Mesodermal cell (in vitro differentiated cells): ENCODE measurements at regions not wholly inside any gene's neighbourhood (a gene's known extent, or its start where the extent isn't known, plus 50 kb on each side); places are given as distances from the start of the nearest gene placed in this dataset.

Experiments used
- H3K27ac ChIP-seq: 2 replicates; pipeline ENCODE4 v1.7.0; 2013; ENCODE audit warnings: mild to moderate bottlenecking, low read depth, low read length, moderate library complexity; ENCODE audit not compliant: severe bottlenecking
- H3K36me3 ChIP-seq: 2 replicates; pipeline ENCODE4 v1.7.1; 2013; ENCODE audit warnings: mild to moderate bottlenecking, low read length, moderate library complexity; ENCODE audit not compliant: control insufficient read depth, insufficient read depth
- H3K4me1 ChIP-seq: one replicate; pipeline ENCODE4 v1.7.1; 2013; ENCODE audit warnings: mild to moderate bottlenecking, low read length; ENCODE audit not compliant: insufficient read depth, control insufficient read depth, poor library complexity, severe bottlenecking
- H3K4me3 ChIP-seq: 2 replicates; pipeline ENCODE4 v1.7.0; 2013; ENCODE audit warnings: low read length, control low read depth, mild to moderate bottlenecking; ENCODE audit not compliant: insufficient read depth, poor library complexity, severe bottlenecking; ENCODE audit errors: extremely low read depth
- H3K9me3 ChIP-seq: 2 replicates; pipeline ENCODE4 v1.7.1; 2013; ENCODE audit warnings: mild to moderate bottlenecking, low read length, moderate library complexity; ENCODE audit not compliant: control insufficient read depth
- WGBS, 2 experiments: methylation state at CpG; one replicate each; pipeline ENCODE4 v1.1.5; 2013; ENCODE audit warnings: missing lambda C conversion rate in 2 of 2; ENCODE audit not compliant: insufficient coverage in 2 of 2; 5-methylcytosine and 5-hydroxymethylcytosine counted together

DNA sequence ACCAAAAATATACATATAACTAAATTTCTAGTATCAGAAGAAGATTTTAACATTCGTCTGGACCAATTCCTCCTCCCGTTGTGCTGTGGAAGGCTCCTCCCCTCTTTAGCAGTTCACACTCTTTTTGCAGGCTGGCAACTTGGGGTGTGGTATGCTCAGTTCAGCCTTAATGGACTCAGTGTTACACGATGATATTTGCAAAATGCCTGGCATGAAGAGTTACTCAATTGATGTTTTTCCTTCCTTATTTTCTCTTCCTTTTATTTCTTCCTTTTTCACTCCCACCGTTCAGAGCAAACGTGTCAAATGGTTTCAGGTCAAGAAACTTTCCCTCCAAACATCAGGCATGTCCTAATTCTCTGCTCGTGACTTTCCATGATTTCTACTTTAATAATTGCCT, 248.3 kb downstream of the PHF14 start:
- no peaks in the 10 kb centered on the region for H3K36me3 ChIP-seq
- 87 to 90% methylated on average over 3 to 5 of the region's 6 CpGs for WGBS, 2 experiments

DNA sequence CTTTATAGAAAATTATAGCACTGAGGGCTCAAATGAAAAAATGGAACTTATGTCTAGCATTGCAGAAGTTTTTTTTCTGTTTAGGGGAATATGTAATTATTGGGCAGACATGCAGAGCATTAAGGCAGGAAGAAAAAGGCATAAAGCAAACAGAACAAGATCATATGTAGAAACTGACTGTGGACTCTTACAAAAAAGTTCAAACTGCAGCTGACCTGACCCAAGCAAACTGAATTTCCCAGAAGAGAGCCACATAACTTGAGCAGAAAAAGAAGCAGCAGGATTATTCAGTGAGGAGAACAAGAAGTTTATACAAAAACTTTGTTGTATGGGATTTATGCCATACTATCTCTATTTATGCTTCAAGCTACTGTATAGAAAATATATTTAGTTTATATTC, 250.9 kb downstream of the PHF14 start:
- no peaks in the 10 kb centered on the region for H3K36me3 ChIP-seq
- H3K4me1 ChIP-seq = no peaks in the 10 kb centered on the region
- H3K27ac ChIP-seq = no peak overlapping the region
- H3K9me3 ChIP-seq = no peaks in the 10 kb centered on the region
- no peak overlapping the region for H3K4me3 ChIP-seq

More for the DNA sequence above, 248.3 kb downstream of the PHF14 start:
- H3K9me3 ChIP-seq = no peaks in the 10 kb centered on the region
- no peaks in the 10 kb centered on the region for H3K4me1 ChIP-seq
- no peak overlapping the region for H3K27ac ChIP-seq
- H3K4me3 ChIP-seq = no peak overlapping the region

DNA sequence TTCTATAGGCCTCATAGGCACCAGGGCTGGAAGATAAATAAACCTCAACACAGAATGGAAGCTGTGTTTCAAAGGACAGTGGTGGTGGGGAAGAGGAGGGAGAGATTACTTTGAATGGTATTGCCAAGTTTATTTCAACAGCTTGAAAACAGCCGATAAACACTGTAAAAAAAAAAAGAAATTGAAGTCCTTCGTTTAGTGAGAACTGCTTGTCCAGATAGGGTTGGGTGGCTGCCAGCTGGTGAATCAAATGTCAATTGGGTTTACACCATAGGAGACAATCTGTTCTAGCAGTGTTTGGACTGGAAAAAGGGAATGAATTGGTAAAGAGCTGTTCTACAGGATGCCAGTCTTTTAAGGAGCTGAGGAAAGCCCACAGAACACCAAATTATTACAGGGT, 254.8 kb downstream of the PHF14 start:
- Histone ChIP-seq H3K4me1 (no peaks in the 10 kb centered on the region), H3K36me3 (no peaks in the 10 kb centered on the region), H3K9me3 (no peaks in the 10 kb centered on the region), H3K4me3 (no peak overlapping the region), H3K27ac (no peak overlapping the region)
- 83 to 96% methylated on average over 2 of the region's 2 CpGs for WGBS, 2 experiments

DNA sequence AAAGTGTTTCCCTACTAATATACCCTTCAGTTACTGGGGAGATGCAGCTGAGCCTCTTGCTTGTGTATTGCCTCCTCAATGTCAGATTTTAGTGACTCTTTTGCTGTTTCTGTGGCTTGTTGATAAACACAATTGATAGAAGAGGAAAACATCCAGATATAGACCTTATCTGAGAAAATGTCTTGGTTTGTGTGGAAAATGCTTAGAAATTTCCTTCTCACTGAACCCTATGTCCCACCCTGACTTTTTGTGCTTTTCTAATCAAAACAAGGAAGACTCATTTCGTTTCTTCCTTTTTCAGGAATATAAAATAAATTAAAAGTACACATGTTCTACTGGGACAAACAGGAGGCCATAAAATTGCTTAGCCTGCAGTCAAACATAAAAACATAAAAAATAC, 257.5 kb downstream of the PHF14 start:
- Histone ChIP-seq H3K4me1 (no peaks in the 10 kb centered on the region), H3K4me3 (no peak overlapping the region), H3K9me3 (no peaks in the 10 kb centered on the region), H3K27ac (no peak overlapping the region), H3K36me3 (no peaks in the 10 kb centered on the region)
- WGBS, 2 experiments = no CpG with 5 or more reads among the region's 1 CpG

DNA sequence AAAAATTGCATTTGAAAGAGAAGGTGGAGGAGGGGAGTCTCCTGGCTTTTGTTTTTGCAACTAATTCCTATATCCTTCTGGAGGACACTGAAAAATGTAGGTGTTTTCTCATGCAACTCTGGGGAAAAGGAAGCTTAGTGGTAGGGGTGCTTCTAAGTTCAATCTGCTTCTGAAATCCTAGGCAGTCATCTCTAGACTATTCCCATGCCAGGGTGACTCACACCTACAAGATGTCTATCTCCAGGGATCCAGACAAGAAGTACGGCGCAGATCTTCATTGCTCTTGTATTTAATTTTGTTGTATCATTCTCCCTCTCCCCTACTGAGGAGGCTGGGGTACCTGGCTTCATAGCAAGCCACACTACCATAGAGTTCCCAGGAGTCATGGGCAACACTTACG, 258.8 kb downstream of the PHF14 start:
- no peaks in the 10 kb centered on the region for H3K4me1 ChIP-seq
- H3K36me3 ChIP-seq = no peaks in the 10 kb centered on the region
- WGBS, 2 experiments = 100% methylated on average over 1 of the region's 3 CpGs; no CpG with 5 or more reads in 1 of the 2 experiments
- no peak overlapping the region for H3K4me3 ChIP-seq
- no peak overlapping the region for H3K27ac ChIP-seq
- H3K9me3 ChIP-seq = no peaks in the 10 kb centered on the region

DNA sequence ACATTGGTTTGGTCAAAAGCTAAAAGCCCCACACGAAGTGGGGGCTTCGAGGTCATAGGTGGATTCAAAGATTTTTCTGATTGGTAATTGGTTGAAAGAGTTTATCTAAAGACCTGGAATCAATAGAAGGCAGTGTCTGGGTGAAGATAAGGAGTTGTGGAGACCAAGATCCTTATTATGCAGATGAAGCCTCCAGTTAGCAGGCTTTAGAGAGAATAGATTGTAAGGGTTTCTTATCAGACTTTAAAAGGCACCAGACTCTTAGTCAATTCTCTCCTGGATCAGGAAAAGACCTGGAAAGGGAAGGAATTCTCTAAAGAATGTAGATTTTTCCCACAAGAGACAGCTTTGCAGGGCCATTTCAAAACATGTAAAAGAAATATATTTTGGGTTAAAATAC, 260.2 kb downstream of the PHF14 start:
- Histone ChIP-seq H3K27ac (peak overlapping the region; percentile 46), H3K4me1 (no peaks in the 10 kb centered on the region), H3K9me3 (no peaks in the 10 kb centered on the region), H3K36me3 (no peaks in the 10 kb centered on the region), H3K4me3 (no peak overlapping the region)
- 86 to 90% methylated on average over 2 of the region's 2 CpGs for WGBS, 2 experiments

DNA sequence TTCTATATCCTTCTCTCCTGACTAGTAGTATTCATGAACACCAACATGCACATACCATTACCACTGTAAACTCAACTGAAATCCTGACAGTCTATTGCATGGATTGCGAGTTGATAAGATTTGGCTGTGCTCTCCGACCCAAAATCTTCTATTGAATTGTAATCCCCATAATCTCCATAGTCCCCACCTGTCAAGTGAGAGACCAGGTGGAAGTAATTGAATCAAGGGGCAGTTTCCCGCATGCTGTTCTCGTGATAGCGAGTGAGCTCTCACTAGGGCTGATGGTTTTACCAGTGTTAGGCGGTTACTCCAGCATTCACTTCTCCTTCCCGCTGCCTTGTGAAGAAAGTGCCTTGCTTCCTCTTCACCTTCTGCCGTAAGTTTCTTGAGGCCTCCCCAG, 261.8 kb downstream of the PHF14 start:
- no peaks in the 10 kb centered on the region for H3K36me3 ChIP-seq
- H3K4me1 ChIP-seq = no peaks in the 10 kb centered on the region
- no peak overlapping the region for H3K27ac ChIP-seq
- H3K4me3 ChIP-seq = no peak overlapping the region
- WGBS, 2 experiments = 93 to 98% methylated on average over 6 to 8 of the region's 8 CpGs
- H3K9me3 ChIP-seq = no peaks in the 10 kb centered on the region

DNA sequence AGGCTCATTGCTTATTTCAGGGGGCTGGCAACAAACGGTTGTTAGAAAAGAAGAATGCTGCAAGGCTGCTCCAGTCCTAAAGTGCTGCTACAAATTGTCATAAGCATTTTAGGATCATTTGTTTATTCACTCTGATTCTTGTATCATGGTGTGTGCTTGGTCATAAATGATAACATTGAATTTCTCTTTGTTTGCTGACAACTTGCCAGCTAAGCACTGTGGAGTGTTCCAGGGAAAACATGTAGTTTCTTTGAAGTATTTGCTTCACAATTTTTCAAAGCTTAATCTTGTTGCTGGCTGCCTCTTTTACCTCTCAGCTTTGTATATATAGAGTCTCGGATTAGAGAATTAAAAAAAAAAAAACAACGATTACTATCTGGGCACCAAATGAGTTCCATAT, 263.0 kb downstream of the PHF14 start:
- H3K36me3 ChIP-seq = no peaks in the 10 kb centered on the region
- no peak overlapping the region for H3K4me3 ChIP-seq
- WGBS, 2 experiments = 60 to 100% methylated on average over 1 of the region's 3 CpGs
- H3K9me3 ChIP-seq = no peaks in the 10 kb centered on the region
- no peak overlapping the region for H3K27ac ChIP-seq
- H3K4me1 ChIP-seq = no peaks in the 10 kb centered on the region

DNA sequence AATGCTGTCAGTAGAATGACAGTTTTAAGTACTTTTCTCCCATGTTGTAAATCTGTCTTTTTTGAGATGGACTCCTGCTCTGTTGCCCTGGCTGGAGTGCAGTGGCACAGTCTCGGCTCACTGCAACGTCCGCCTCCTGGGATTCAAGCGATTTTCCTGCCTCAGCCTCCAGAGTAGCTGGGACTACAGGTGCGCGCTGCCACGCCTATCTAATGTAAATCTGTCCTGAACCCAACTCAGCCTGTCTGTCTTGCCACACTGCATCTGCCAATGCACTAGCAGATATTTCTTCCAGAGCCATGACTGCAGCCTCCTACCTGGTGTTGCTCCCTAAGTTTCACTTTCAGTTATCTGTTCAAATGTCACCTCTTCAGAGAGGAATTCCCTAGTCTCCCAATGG, 264.1 kb downstream of the PHF14 start:
- WGBS, 2 experiments = 78 to 84% methylated on average over 7 of the region's 7 CpGs
- no peak overlapping the region for H3K27ac ChIP-seq
- no peaks in the 10 kb centered on the region for H3K36me3 ChIP-seq
- H3K4me1 ChIP-seq = no peaks in the 10 kb centered on the region
- H3K4me3 ChIP-seq = no peak overlapping the region
- no peaks in the 10 kb centered on the region for H3K9me3 ChIP-seq

DNA sequence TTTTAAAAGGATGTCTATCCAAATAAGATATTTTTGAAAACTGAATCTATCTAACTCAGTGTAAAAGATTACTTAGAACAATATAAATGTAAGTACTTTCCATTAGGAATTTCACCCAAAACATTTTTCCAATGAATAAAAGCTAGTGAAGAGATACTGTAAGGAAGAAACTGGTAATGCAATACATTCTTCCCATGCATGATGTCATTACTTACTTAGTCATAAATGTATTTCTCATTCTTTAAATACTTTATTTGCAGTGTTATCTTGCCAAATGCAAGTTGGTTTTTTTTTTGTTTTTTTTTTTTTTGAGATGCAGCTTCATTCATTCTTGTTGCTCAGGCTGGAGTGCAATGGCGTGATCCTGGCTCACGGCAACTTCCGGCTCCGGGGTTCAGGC, 265.6 kb downstream of the PHF14 start:
- Histone ChIP-seq H3K4me3 (no peak overlapping the region), H3K27ac (no peak overlapping the region), H3K4me1 (no peaks in the 10 kb centered on the region), H3K9me3 (no peaks in the 10 kb centered on the region), H3K36me3 (no peaks in the 10 kb centered on the region)
- WGBS, 2 experiments = 88 to 95% methylated on average over 4 of the region's 4 CpGs

DNA sequence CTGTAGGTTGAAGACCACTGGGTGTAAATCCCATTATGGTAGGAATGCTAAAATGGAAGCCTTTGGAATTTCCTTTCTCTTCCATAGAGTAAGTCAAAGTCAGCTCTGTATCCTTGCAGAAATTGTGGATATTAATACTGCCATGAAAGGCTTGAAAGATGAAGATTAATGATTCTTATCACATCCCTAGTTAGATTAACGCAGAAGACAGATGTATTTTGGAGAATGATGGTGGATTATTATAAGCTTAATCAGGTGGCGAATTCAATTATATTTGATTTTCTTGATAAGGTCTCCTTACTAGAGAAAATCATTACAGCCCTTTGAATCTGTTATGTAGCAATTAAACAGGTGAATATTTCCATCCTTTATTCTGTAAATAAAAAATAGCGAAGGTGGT, 270.1 kb downstream of the PHF14 start:
- Histone ChIP-seq H3K36me3 (no peaks in the 10 kb centered on the region), H3K4me1 (no peaks in the 10 kb centered on the region), H3K27ac (no peak overlapping the region), H3K9me3 (no peaks in the 10 kb centered on the region), H3K4me3 (no peak overlapping the region)
- WGBS, 2 experiments = no CpG with 5 or more reads among the region's 3 CpGs

DNA sequence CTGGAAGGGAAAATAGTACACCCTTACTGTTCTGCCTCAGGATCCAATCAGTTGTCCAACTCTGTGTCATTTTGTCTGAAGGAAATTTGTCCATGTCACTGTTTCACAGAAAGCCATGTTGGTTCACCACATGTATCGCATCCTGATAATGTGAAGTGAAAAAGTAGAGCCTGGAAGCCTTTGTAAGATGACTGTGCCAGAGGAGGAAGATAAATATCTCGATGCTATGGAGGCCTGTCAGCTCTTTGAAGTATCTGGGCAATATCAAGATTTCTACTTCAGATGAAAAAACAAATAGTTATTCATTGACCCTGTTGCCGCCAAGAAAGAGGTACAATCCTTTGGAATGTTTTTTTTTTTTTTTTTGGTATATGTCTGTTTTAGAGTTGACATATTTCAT, 270.5 kb downstream of the PHF14 start:
- H3K36me3 ChIP-seq = no peaks in the 10 kb centered on the region
- no peaks in the 10 kb centered on the region for H3K4me1 ChIP-seq
- H3K4me3 ChIP-seq = no peak overlapping the region
- H3K27ac ChIP-seq = no peak overlapping the region
- 100% methylated on average over 1 of the region's 3 CpGs; no CpG with 5 or more reads in 1 of the 2 experiments for WGBS, 2 experiments
- H3K9me3 ChIP-seq = no peaks in the 10 kb centered on the region
